Astrocyte of the spinal cord (primary cell): ENCODE measurements at regions not wholly inside any gene's neighbourhood (a gene's known extent, or its start where the extent isn't known, plus 50 kb on each side); places are given as distances from the start of the nearest gene placed in this dataset.

Experiments
- DNase-seq: peaks from one replicate; pipeline ENCODE4 v3.0.0; 2011; ENCODE audit warnings: low read depth, low spot score
- H3K4me3 ChIP-seq: 2 replicates; pipeline ENCODE4 v1.5.1; 2011; ENCODE audit warnings: low read depth, mild to moderate bottlenecking, low read length, moderate library complexity
- in situ Hi-C: cut with HindIII; loops from 2 replicates; pipeline ENCODE4 v1.10.0; 2017; ENCODE audit warnings: low sequenced_read_pairs
- TF ChIP-seq, protein P1 (sequence below): IDR thresholded peaks from 2 replicates; pipeline ENCODE4 v1.5.1; 2012; ENCODE audit warnings: low read depth, mild to moderate bottlenecking, low read length, inconsistent platforms

DNA sequence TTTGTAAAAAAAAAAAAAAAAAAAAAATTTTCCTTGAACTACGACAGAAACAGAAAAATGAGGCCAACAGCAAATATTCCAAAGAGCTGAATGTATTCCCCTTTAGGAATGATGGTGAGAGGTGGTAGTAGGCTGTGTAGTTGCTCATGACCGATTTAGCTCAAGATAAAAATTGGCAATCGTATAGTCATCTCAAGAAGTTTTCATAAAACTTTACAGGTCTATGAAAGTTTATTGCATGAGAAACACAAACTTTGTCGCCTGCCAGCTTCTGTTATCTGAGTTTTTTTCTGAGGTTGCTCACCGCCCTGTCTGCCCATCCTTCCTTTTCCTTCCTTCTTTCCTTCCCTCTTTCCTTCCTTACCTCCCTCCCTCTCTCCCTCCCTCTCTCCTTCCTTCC lies 605.5 kb downstream of the BCL11B start:
- DNase-seq: no peak
- H3K4me3 ChIP-seq: no peak overlapping the region
- TF ChIP-seq, protein P1, sequence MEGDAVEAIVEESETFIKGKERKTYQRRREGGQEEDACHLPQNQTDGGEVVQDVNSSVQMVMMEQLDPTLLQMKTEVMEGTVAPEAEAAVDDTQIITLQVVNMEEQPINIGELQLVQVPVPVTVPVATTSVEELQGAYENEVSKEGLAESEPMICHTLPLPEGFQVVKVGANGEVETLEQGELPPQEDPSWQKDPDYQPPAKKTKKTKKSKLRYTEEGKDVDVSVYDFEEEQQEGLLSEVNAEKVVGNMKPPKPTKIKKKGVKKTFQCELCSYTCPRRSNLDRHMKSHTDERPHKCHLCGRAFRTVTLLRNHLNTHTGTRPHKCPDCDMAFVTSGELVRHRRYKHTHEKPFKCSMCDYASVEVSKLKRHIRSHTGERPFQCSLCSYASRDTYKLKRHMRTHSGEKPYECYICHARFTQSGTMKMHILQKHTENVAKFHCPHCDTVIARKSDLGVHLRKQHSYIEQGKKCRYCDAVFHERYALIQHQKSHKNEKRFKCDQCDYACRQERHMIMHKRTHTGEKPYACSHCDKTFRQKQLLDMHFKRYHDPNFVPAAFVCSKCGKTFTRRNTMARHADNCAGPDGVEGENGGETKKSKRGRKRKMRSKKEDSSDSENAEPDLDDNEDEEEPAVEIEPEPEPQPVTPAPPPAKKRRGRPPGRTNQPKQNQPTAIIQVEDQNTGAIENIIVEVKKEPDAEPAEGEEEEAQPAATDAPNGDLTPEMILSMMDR: no peak
- in situ Hi-C loops: no loop called here

GRCh38 chr14:98682033-98682432 lies 590.0 kb downstream of the BCL11B start:
- TF ChIP-seq, protein P1: no peak
- in situ Hi-C loops: no loop called here
- DNase-seq: no peak

DNA sequence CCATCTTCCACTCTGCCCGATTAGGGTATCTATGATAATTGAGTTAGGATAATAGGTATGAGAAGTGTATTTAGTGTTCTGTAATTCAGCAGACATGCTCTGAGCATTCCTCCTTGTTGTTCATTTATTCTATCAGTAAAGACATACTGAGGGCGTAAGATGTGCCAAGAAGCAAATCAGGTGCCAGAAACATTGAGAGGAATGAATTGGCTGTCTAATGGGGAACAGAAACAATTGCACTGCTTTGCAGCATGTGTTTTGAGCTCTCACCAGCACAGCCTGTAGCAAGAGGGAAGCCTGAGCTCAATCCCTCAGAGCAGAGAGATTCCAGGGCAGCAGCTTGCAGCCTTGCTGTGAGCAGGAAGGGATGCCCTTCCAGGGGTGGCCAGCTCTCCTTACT lies 589.3 kb downstream of the BCL11B start:
- no peak overlapping the region for H3K4me3 ChIP-seq
- in situ Hi-C loops: no loop called here
- TF ChIP-seq, protein P1: no peak
- DNase-seq: no peak

More at GRCh38 chr14:98682033-98682432, 590.0 kb downstream of the BCL11B start:
- no peak overlapping the region for H3K4me3 ChIP-seq

DNA sequence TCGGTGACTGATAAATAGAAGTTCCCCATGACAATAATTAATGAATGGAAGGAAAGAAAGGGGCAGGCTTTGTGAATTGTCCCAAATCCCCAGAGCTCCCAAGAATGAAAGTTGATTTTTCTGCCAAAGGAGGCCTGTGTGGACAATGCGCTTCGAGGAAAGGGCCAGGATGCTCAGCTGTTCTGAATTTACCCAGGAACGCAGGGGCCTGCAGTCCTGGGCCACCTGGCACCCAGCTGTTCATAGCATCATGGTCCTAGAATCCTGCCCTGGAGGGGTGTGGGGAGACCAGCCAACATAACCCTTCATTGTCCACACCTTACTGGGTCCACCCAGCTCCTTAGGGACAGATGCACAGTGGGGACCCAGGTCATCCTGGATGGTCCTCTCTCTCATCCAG lies 587.5 kb downstream of the BCL11B start:
- in situ Hi-C loops: no loop called here
- H3K4me3 ChIP-seq: no peak overlapping the region
- DNase-seq: no peak
- TF ChIP-seq, protein P1: no peak

GRCh38 chr14:98685725-98686124 lies 586.3 kb downstream of the BCL11B start:
- in situ Hi-C loops: no loop called here
- TF ChIP-seq, protein P1: no peak
- DNase-seq: no peak
- H3K4me3 ChIP-seq: no peak overlapping the region

DNA sequence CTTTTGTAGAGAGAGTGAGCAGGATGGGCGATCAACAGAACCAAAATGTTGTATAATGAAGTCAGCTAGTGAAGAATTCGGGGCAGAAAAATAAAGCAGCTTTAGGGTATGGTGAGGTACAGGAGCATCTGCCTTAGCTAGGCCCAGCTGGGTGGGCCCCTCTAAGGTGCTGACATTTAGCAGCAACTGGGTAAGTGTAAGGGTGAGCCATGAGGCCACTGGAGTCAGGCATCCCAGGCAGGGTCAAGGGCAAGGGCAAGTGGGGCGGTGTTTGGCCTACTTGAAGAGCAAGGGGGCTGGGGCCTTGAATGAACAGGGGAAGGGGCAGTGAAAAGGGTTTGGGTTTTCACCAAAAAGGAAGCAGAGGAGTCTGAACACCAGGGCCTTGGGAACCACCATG lies 583.6 kb downstream of the BCL11B start:
- in situ Hi-C loops: no loop called here
- H3K4me3 ChIP-seq: no peak overlapping the region
- TF ChIP-seq, protein P1: no peak
- DNase-seq: no peak

GRCh38 chr14:98689951-98690350 lies 582.0 kb downstream of the BCL11B start:
- in situ Hi-C loops: no loop called here
- no peak overlapping the region for H3K4me3 ChIP-seq
- TF ChIP-seq, protein P1: no peak
- DNase-seq: no peak
